Tibial nerve (tissue), 4 donors: ENCODE measurements at regions not wholly inside any gene's neighbourhood (a gene's known extent, or its start where the extent isn't known, plus 50 kb on each side); places are given as distances from the start of the nearest gene placed in this dataset.

Source experiments
- CTCF ChIP-seq, 5 experiments: fragments of 200-600 bp in 3 of 5; fragments of 450-650 bp in 2 of 5; sonication (generic) in 3 of 5; IDR thresholded peaks; one replicate each; pipeline ENCODE4 v1.5.1; 2016 to 2019; ENCODE audit warnings: antibody characterized with exemption in 5 of 5, mild to moderate bottlenecking in 3 of 5, moderate library complexity in 2 of 5
- EP300 ChIP-seq, 2 donors: sonication (generic); formaldehyde crosslinking; IDR thresholded peaks; one replicate each; pipeline ENCODE4 v1.6.1; 2017; ENCODE audit warnings: antibody characterized with exemption in 2 of 2, mild to moderate bottlenecking in 1 of 2
- POLR2A ChIP-seq, 2 donors: fragments of 450-650 bp; IDR thresholded peaks; one replicate each; pipeline ENCODE4 v1.6.1; 2017; ENCODE audit warnings: antibody characterized with exemption in 2 of 2, mild to moderate bottlenecking in 2 of 2, moderate library complexity in 2 of 2

DNA sequence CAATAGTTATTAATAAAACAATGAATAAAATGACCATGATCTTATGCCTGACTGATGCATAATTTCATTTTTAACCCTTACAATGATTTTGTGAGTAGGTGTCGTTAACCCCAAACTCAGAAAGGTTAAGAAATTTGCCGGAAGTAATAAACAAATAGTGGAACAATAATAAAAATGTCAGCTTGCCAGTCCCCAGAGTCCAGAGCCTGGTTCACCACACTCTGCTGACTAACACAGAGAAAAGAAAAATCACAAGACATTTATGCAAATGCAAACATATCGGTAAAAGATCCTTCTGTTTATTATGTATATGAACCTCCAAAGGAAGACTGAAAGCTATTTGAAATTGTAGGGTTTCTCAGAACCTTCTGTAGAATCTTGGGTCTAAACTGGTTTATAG is 563.7 kb downstream of the EFNB2 start:
- TF ChIP-seq EP300 (IDR thresholded peaks at IDR 0.05) = no peak
- no peak for TF ChIP-seq CTCF (IDR thresholded peaks at IDR 0.05)
- no peak for TF ChIP-seq POLR2A (IDR thresholded peaks at IDR 0.05)
